ENCODE measurements at regions not wholly inside any gene's neighbourhood (a gene's known extent, or its start where the extent isn't known, plus 50 kb on each side); places are given as distances from the start of the nearest gene placed in this dataset.
"Not testable (repeated sequence)": the region's sequence is repeated elsewhere in the genome, so short reads cannot be mapped to it uniquely, and the experiment has no call there.

GRCh38 chr5:92760550-92760949 is 820.5 kb downstream of the NR2F1-AS1 start:
- DNase-seq: no peak

DNA sequence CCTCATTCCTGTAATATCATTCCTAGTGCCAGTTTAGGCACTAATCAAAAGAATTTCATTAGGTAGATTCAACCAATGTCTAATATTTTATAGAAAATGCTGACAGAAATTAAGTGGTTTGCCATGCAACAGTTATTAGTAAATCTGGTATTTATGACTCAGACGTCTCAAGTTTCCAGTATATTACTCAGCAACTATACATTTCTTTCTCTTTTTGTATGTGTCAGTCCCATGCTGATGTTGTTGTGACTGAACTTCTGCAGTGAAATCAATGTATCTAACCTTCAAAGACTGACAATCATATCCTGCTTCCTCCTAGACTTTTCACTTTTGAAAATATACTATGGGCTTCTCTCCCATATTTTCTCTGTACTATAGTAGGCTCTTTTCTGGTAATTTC is 822.5 kb downstream of the NR2F1-AS1 start:
- no peak for DNase-seq

DNA sequence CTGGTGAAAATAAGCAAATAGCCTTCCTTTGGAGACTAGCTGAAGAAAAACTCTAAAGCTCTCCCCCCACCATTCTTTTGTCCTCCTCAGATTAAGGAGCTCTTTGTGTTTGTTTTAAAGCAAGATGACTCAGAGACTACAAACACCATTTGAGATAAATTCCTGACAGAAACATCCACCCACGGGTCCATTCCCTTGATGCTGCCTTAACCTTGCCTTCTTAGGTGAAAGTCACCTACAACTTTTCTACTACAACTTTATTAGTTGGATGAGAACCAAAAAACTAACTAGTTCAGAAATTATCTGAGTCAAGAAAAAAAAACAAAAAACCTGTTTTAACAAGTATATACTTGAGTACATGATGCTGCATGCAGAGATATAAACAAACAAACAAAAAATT is 831.1 kb downstream of the NR2F1-AS1 start:
- no peak for DNase-seq

- no peak for DNase-seq
Measured at GRCh38 chr5:92748072-92748676, 832.8 kb downstream of the NR2F1-AS1 start.

- no peak for DNase-seq
Measured at GRCh38 chr5:92741906-92742305, 839.1 kb downstream of the NR2F1-AS1 start.

- no peak for DNase-seq
Measured at GRCh38 chr5:92734211-92734940, 846.6 kb downstream of the NR2F1-AS1 start.

DNA sequence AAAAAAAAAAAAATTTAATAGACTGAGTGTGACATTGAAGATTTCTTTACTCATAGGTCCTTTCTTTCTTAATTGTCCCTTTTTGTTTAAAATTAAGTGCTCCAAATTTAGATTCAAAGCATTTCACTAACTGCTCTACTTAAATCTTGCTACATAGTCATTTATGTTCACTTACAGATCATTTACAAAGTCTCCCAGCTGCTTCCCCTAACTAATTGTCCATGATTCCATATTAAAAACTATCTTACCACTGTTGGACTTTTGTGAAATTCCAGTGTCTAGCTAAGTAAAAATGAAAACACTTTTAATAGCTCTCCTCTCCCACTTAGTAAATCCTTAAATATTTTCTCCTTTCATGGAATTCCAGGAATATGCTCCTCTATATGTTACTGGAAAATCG is 850.5 kb downstream of the NR2F1-AS1 start:
- DNase-seq: no peak

- DNase-seq: no peak
Measured at GRCh38 chr5:92729088-92729487, 851.9 kb downstream of the NR2F1-AS1 start.

- no peak for DNase-seq
Measured at GRCh38 chr5:92715946-92716520, 865.0 kb downstream of the NR2F1-AS1 start.

- DNase-seq: no peak
Measured at GRCh38 chr5:92713826-92714225, 867.2 kb downstream of the NR2F1-AS1 start.

GRCh38 chr5:92713335-92713743 is 867.7 kb downstream of the NR2F1-AS1 start:
- peak; percentile 81 for DNase-seq

GRCh38 chr5:92711956-92712355 is 869.1 kb downstream of the NR2F1-AS1 start:
- peak; percentile 55 for DNase-seq

GRCh38 chr5:92704590-92704989 is 876.4 kb downstream of the NR2F1-AS1 start:
- no peak for DNase-seq

DNA sequence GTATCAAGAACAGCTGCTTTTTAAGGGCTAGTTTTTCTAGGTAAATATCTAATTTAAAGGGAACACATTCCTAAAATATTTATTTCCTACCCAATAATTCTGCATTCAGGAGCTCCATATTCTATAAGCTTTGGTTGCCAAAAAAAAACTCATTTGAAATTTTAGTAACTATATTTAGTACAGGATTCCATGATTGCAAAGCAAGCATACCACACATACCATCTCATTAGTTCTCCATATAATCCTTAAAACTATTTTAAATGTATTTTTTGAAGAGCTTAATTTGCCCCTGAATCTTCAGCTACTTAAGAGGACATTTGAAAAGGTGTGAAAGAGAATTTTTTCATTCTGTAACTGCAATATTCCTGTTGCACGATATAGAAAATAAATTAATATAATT is 877.0 kb downstream of the NR2F1-AS1 start:
- DNase-seq: no peak

- peak; percentile 70 for DNase-seq
Measured at GRCh38 chr5:92695123-92696003, 885.7 kb downstream of the NR2F1-AS1 start.

DNA sequence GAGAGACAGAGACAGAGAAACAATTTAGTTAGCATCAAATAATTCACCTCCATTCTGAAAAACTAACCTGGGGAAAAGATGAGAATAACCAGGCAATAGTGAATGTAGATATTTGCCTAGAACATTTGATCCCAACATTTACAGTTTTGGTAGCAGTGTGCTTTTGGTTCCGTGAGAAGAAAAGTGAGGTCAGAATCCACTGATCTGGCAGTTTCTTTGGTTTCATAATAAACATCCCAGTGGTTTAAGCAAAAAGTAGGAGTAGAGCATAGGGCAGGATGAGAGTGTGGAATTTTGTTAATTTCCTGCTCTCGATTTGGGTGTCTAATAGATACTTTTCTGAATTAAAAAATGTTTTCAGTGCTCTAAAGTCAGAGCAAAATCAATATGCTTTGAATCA is 887.0 kb downstream of the NR2F1-AS1 start:
- DNase-seq: no peak

DNA sequence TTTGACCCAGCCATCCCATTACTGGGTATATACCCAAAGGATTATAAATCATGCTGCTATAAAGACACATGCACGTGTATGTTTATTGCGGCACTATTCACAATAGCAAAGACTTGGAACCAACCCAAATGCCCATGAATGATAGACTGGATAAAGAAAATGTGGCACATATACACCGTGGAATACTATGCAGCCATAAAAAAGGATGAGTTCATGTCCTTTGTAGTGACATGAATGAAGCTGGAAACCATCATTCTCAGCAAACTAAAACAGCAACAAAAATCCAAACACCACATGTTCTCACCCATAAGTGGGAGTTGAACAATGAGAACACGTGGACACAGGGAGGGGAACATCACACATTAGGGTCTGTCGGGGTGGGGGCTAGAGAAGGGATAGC is 889.1 kb downstream of the NR2F1-AS1 start:
- not testable (repeated sequence) for DNase-seq

- peak; percentile 88 for DNase-seq
Measured at GRCh38 chr5:92687821-92688722, 892.9 kb downstream of the NR2F1-AS1 start.

GRCh38 chr5:92678640-92679039 is 902.4 kb downstream of the NR2F1-AS1 start:
- DNase-seq: peak; percentile 36

DNA sequence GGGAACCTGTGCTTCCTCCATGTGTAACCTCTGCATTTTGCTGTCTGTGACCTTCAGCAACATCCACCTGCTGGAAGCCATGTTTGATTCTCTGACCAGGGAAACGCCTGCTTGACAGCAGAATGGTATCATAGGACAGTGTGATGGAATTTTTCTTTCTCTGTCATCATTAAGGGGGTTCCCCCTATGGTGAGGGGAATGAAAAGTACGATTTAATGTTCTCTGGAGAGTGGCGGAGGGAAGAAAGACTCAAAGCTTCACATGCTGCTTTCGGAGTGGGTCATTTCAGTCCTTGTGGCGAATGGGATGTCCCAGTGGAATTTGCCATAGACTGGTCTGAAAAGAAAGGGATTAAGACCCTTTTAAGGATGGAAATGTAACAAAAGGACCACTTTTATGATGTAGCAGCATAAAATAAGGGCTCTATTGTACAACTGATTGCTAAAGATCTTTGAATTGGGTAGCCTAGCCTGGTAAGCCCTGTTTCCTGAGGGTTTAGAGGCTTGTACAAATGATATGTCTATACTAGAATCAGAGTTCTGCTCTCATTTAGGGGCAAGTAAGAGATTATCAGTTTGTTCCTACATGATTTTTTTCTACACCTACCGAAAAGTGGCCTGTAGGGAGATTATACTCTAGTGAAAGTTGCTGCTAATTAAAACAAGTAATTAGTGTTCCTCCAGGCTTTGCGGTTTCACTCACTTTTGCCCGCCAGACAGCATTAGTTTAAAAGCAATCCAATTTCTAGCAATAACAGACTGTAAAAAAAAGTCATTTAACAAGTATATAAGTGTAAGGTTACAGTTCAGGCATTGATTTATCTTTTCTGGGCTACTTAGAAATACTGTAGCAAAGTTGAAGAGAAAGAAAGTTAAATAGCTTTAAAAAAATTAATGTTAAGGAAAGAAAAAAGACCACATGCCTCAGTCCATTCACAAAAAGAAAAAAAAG is 904.5 kb downstream of the NR2F1-AS1 start:
- DNase-seq: peak; percentile 33

- DNase-seq: peak; percentile 75
Measured at GRCh38 chr5:92674321-92674720, 906.7 kb downstream of the NR2F1-AS1 start.

All from eye (tissue), 1 donor.